DND-41 (cell line): ENCODE measurements at regions not wholly inside any gene's neighbourhood (a gene's known extent, or its start where the extent isn't known, plus 50 kb on each side); places are given as distances from the start of the nearest gene placed in this dataset.

ENCODE experiments used
- EZH2 ChIP-seq: IDR thresholded peaks from 3 replicates; pipeline ENCODE4 v1.6.1; 2012; ENCODE audit warnings: borderline replicate concordance, low read depth, mild to moderate bottlenecking, moderate library complexity, low read length, inconsistent platforms; ENCODE audit not compliant: severe bottlenecking
- TF ChIP-seq, protein P1 (sequence below): IDR thresholded peaks from 2 replicates; pipeline ENCODE4 v1.5.1; 2012; ENCODE audit warnings: borderline replicate concordance, low read length, moderate library complexity, mild to moderate bottlenecking; ENCODE audit not compliant: poor library complexity, severe bottlenecking; ENCODE audit errors: extremely low read depth

DNA sequence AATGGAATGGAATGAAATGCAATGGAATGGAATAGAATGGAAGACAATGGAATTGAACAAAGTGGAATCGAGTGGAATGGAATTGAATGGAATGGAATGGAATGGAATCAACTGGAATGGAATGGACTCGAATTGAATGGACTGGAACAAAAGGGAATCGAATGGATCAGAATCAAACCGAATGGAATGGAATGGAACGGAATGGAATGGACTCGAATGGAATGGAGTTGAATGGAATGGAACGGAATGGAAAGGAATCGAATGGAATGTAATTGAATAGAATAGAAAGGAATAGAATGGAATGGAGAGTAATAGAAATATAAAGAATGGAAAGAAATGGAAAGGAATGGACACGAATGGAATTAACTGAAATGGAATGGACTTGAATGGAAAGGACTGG, 475.2 kb upstream of the WSB1 start:
- TF ChIP-seq, protein P1, sequence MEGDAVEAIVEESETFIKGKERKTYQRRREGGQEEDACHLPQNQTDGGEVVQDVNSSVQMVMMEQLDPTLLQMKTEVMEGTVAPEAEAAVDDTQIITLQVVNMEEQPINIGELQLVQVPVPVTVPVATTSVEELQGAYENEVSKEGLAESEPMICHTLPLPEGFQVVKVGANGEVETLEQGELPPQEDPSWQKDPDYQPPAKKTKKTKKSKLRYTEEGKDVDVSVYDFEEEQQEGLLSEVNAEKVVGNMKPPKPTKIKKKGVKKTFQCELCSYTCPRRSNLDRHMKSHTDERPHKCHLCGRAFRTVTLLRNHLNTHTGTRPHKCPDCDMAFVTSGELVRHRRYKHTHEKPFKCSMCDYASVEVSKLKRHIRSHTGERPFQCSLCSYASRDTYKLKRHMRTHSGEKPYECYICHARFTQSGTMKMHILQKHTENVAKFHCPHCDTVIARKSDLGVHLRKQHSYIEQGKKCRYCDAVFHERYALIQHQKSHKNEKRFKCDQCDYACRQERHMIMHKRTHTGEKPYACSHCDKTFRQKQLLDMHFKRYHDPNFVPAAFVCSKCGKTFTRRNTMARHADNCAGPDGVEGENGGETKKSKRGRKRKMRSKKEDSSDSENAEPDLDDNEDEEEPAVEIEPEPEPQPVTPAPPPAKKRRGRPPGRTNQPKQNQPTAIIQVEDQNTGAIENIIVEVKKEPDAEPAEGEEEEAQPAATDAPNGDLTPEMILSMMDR: no peak
- no peak for TF ChIP-seq EZH2
